ENCODE measurements at regions not wholly inside any gene's neighbourhood (a gene's known extent, or its start where the extent isn't known, plus 50 kb on each side); places are given as distances from the start of the nearest gene placed in this dataset.
"Not testable (repeated sequence)": the region's sequence is repeated elsewhere in the genome, so short reads cannot be mapped to it uniquely, and the experiment has no call there.

DNA sequence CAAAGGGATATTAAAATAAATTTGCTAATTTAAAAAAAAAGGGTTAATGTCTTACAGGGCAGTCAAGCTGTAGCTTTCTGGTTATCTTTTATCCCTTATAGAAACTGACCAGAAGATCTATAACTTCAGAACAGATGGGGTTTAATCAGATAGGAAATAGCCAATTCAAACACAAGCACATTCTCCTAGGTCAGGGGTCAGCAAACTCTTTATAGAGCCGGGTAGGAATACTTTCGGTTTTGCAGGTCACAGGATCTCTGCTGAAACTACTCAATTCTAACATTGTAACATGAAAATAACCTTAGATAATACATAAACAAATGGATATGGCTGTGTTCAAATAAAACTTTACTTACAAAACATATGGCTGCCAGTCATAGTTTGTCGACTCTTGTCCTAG lies 479.8 kb downstream of the ADRA2A start:
- DNase-seq (ENCODE audit: low read depth in 4 of 4, low spot score in 3 of 4) = no peak

DNA sequence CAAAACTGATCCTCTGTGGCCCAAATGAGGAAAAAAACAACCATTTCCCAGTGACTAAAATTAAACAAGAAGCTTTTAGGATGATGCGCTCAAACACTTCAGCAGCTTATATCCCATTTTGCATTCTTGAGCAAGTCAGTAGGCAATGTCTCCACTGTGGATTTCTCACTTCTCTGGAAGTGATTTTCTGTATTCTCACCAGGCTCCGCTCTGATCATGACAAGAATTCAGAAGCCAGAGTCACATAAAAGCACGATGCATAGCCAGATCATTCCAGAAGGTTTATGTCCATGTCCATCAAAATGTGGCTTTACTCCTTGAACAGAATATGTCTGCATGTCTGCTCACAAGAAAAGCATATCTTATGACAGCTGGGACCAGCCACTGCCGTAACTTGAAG lies 481.4 kb downstream of the ADRA2A start:
- no peak for DNase-seq (ENCODE audit: low read depth in 4 of 4, low spot score in 3 of 4)

DNA sequence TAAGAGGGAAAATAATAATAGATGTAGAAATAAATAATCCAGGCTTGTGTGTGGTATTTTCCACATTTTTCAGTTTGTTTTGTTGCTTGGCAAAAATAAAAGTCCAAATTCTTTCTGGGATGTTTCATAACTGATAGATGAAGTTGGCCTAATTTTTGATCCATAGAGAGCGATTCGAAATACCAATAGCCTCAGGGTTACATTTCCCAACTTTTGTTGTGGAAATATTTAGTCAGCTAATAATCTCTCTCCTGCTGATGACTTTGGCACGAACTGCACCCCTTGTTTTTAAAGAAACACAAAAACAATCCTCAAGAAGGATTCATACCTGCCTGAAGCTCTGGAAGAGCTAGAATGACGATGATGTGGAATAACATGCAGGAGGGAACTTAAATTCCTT lies 483.2 kb downstream of the ADRA2A start:
- no peak for DNase-seq (ENCODE audit: low read depth in 4 of 4, low spot score in 3 of 4)

DNA sequence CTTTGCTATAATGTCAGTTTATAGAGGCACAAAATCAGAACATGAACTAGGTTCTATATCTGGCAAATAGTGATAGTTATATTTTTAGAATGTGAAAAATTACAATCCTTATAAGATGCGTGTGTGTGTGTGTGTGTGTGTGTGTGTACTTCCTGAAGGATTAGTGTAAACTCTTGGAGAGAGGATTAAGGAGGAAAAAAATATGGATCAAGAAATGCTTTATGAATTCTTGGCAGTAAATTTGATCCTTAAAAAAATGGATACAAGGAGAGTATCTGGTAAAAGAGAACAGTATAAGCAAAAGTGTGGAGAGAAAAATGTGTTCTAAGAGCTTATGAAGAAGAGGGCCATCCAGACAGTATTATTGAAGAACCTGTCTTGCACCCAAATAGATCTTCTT lies 484.3 kb downstream of the ADRA2A start:
- DNase-seq (ENCODE audit: low read depth in 4 of 4, low spot score in 3 of 4) = no peak

DNA sequence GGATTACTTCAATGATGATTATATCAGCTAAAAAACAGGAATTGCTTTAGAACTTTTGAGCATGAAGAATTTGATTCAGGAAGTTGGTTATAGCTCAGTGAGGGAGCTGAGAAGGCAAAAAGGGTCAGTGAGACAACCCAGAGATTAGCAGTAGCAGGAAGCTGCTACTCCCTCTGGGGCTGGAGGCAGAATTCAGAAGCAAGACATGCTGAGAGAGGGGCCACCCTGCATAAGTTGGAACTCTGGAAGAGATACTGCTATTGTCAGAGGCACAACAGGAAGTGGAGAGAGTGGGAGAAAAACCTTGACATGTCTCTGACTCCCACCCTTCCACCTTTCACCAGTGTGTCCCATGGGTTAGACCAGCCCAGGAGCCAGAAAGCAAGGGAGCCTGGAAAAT lies 488.7 kb downstream of the ADRA2A start:
- no peak for DNase-seq (ENCODE audit: low read depth in 4 of 4, low spot score in 3 of 4)

DNA sequence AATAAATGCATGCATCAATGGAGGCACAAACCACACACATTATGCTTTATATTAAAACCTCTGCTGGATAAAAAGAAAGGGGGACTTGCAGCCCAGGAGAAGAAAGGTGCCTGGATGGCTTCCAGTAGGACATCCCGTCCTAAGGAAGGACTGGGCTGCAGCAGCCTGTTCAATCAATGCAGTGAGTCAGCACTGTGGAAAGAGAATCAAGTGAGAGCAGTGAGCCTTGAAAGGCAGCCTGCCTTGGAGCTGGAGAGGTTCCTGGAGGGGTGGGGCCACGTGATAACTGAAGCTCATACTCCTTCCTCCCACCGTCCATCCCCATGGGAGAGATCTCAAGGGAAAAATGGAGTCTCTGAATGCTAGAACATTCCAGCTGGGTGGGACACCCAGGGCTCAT lies 501.2 kb downstream of the ADRA2A start:
- DNase-seq (ENCODE audit: low read depth in 4 of 4, low spot score in 3 of 4) = no peak

DNA sequence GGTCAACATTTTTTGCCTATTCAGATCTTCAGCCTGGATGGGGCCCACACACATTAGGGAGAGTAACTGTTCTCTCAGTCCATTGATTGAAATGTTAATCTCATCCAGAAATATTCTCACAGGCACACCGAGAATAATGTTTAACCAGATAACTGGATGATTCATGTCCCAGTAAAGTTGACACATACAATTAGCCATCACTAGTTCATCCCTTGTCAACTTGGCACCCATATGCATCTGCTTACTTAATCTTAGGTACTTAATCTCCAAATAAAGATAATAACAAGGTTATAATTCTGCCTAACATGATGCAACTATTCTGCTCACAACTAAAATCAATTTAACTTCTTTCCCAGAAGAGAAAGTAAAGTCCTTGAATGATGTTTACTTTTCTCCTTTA lies 502.6 kb downstream of the ADRA2A start:
- DNase-seq (ENCODE audit: low read depth in 4 of 4, low spot score in 3 of 4) = no peak

DNA sequence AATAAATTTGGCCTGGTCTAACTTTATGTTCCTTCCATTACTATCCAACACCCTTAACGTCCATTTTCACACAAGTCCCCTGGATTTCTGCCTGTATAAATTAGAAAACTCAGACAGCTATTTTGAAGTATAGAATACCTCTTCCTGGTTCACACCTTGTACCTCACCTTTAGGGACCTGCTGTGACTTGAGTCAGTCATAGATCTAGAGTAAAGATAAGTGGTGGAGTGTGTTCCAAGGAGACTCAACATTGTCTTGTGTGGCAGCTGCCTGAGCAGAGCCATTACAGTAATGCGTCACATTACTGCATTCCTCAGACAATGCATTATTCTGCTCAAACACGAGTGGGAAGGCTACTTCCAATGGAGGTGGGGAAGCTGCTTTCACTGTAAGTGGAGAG lies 513.9 kb downstream of the ADRA2A start:
- DNase-seq (ENCODE audit: low read depth in 4 of 4, low spot score in 3 of 4) = no peak

DNA sequence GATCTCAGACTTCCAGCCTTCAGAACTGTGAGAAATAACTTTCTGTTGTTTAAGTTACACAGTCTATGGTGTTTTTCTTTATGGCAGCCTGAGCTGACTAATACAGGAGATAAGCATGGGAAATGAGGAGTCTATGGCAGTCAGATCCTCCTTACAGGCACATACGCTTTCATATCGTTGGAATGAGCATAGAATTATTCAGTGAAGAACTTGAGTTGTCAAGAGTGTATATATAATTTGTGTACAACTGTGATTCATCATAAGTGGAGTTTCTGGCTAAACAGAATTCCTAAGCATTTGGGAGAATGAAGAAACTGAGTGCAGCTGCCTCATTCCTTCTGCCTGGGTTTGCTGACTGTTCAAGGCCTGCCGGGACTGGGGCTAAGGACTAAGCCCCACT lies 516.7 kb downstream of the ADRA2A start:
- DNase-seq (ENCODE audit: low read depth in 4 of 4, low spot score in 3 of 4) = no peak

DNA sequence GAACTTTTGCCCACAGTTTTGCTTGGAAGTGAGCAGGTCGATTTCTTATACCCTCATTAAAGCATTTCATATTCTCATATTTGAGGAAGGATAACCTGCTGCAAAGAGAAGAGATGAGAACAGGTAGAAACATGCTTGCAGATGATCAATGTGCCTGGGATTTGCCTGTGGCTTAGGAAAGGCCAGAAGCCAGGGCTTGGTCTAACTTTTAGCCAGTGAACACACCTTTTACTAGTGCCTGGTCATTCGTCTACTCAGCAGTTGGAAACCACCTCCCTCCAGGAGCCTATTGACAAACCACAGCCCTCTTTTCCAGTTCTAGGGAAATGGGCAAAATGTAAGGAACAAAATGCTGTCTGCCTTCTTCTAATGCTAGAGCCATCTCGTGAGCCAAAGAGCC lies 518.3 kb downstream of the ADRA2A start:
- no peak for DNase-seq (ENCODE audit: low read depth in 4 of 4, low spot score in 3 of 4)

DNA sequence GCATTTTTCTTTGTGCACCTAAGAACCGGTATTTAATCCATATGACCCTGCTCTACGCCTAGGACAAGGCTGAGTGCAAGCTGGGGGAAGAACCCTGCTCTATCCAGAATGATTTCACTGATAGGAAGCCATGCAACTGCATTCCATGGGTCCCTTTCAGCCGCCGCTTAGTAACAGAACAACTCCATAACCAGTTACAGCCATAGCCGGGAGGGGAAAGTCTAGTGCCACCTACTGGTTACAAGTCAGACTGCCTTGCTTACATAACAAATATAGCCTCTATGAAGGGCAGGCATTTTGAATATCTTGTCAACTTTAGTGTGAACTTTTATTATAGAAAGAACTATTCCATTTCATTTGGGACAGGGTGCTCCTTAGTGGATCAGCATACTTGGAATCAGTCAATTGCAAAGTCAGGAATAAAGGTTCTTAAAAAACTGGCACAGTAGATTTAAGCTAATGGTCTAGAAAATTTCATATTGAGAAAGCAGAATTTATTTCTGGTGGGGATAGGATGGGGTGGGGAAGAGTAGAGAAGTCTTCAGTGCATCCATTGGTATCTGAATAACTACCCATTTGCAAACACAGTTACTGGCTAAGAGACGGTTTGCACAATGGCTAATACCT lies 521.7 kb downstream of the ADRA2A start:
- DNase-seq (ENCODE audit: low read depth in 4 of 4, low spot score in 3 of 4) = peak; percentile 25 to 49 (median 40)

DNA sequence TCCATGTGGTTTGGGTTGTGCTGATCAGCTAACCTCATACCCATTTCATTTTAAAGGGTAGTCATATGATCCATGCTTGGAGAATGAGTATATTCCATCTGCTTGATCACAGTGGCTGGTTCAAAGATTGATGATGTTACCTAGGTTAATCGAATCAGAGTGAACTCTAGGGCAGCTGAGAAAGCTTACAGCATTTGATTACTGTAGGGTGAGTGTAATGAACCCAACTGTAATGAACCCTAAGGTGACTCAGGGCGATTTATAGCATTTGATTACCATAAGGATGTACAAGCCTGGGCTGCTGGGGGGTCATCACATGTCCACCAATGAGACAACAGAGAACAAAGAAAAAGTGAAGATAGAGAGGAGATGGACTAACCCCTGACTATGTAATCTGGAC lies 523.1 kb downstream of the ADRA2A start:
- DNase-seq (ENCODE audit: low read depth in 4 of 4, low spot score in 3 of 4) = no peak

DNA sequence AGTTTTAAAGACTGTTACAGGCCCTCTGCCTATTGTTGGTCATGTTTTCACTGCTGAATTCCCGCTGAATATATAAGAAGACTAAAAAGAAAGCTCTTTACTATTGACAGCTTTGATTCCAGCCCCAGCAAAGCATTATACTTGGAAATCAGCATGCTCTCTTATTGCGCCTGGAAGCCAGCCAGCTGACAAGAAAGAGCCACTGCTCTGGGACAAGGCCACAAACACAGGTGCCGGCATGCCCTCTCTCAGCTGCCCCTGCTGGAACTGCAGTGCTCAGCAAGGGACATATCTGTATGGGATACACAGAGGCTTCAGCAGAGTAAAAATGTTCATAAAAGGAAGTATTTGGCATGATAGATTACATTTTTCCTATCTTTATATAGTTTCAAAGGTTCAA lies 523.9 kb downstream of the ADRA2A start:
- no peak for DNase-seq (ENCODE audit: low read depth in 4 of 4, low spot score in 3 of 4)

DNA sequence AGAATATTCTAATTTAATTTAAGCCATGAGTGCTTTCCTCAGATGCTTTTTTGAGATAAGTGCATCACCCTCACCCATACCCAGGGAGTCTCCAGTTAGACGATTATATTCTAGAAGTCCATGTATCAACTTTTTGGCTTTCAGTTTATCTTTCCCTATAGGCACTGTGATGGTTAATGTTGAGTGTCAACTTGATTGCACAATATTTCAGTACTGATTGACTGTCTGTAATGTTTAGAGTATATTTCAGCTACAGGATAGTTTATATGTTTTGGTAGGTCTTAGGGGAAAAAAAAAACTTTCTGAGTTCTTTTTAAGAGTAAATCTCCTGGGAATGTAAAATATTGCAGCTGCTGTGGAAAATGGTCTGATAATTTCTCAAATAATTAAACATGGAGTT lies 535.4 kb downstream of the ADRA2A start:
- DNase-seq (ENCODE audit: low read depth in 4 of 4, low spot score in 3 of 4) = no peak

DNA sequence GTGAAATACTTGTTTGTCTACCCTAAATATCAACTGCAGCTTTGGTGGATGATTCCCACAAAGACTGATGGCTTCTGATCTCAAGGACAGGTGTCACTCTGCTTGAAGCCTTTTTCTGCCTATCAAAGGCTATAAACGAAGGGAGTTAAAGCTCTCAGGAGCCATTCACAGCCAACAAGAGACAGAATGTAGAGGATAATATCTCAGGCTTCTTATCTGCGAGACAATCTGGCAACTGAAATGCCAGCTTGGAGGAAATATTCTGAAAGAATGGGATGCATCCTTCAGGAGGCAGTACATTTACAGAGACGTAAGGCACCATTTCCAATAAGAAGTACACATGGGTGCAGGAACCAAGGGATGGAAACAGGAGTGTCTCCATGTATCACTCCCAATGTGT lies 549.4 kb downstream of the GPAM start:
- no peak for DNase-seq (ENCODE audit: low read depth in 4 of 4, low spot score in 3 of 4)

DNA sequence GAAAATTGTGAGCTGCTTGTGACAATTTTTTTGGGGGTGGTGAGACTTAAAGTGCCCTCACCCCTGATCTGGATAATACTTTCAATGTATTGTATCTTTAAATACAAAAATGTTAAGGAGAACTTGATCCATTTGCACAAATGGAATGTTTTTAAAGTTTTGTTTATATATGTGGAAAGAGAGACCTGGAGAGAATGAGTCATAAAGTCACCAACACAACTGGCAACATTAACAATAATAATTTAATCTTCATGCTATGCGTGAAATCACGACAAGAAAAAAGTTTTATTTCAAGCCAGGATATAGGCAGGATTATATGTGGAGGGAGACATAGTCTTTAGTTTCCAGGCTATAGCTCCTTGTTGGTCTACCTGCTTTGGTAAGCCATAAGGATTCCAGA lies 537.5 kb downstream of the GPAM start:
- DNase-seq (ENCODE audit: low read depth in 4 of 4, low spot score in 3 of 4) = no peak

DNA sequence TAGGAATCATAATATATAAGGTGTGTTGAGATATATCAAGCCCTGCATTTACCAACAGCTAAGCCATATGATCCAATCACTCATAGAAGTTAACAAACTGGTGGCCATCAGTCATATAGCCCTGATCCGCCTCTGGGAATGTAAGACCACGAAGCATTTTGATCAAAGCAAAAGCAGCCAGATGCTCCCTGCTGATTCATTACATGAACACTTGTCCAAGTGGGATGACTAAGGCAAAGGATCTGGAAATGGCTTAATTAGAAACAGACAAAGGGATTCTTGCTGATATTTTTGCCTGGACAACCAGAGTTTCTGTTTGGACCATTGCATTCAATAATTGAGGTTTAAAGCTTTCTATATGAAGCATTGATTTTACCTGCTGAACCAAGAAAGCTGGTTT lies 535.5 kb downstream of the GPAM start:
- DNase-seq (ENCODE audit: low read depth in 4 of 4, low spot score in 3 of 4) = no peak

DNA sequence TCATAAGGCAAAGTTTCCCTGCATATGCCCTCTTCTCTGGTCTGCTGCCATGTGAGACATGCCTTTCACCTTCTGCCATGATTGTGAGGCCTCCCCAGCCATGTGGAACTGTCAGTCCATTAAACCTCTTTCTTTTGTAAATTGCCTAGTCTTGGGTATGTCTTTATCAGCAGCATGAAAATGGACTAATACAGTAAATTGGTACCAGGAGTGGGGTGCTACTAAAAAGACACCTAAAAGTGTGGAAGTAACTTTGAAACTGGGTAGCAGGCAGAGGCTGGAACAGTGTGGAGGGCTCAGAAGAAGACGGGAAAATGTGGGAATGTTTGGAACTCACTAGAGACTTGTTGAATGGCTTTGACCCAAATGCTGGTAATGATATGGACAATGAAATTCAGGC lies 534.5 kb downstream of the GPAM start:
- not testable (repeated sequence) for DNase-seq (ENCODE audit: low read depth in 4 of 4, low spot score in 3 of 4)

DNA sequence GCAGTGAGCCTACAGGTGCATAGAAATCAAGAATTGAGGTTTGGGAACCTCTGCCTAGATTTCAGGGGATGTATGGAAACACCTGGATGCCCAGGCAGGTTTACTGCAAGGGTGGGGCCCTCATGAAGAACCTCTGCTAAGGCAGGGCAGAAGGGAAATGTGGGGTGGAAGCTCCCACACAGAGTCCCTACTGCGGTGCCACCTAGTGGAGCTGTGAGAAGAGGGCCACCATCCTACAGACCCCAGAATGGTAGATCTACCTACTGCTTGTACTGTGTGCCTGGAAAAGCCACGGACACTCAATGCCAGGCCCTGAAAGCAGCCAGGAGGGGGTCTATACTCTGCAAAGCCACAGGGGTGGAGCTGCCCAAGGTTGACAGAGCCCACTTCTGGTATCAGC lies 533.5 kb downstream of the GPAM start:
- DNase-seq (ENCODE audit: low read depth in 4 of 4, low spot score in 3 of 4) = no peak

DNA sequence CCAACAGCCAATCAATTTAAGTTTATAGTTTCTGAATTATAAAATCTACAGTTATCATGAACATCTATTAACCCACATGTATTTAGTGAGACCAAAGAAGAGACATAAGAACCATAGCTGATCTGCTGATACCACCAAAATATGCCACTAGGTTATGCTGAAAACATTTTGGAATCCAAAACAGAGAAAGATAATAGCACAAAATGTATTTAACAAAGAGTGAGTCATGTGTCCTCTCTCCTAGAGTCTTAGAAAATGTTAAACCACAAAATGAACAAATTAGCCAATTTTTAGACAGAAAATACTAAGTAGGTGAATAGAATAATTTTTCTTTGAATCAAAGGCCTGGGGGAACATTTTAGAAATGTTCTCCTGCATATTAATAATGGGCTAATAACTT lies 527.5 kb downstream of the GPAM start:
- no peak for DNase-seq (ENCODE audit: low read depth in 4 of 4, low spot score in 3 of 4)

DNA sequence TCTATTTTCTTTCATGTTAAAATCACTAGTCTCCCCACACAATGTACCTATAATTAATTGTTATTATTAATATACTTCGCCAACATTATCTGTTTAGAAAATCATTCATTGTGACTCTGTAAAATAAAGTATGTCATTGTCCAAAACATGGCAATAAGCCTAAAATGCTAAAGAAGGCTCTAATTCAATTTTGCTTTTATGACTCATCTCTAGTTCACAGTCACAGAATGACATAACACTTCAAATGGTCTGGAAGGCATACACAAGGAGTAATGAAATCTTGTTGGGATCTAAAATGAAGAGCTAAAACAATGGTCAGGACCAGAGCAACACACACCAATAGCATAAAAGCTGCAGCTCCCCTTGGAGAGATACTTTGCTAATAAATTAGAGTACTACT lies 505.8 kb downstream of the GPAM start:
- no peak for DNase-seq (ENCODE audit: low read depth in 4 of 4, low spot score in 3 of 4)

DNA sequence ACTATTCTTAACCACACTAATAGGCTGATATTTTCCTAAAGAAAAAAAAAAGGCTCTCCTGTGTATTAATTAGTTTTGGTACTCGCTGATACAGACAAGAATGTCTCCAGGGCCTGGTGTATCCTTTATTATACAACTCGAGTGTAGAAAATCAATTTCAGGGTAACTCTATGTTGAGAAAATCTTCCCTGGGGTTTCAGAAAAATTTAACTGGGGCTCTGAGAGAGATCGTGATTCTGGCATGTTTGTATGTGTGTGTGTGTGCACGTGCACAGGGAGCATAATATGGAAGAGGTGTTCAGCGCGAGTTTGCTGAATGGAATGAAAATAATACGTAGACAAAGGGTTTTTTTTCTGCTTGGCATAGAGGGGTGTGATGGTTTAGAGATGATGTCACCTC lies 496.8 kb downstream of the GPAM start:
- no peak for DNase-seq (ENCODE audit: low read depth in 4 of 4, low spot score in 3 of 4)

DNA sequence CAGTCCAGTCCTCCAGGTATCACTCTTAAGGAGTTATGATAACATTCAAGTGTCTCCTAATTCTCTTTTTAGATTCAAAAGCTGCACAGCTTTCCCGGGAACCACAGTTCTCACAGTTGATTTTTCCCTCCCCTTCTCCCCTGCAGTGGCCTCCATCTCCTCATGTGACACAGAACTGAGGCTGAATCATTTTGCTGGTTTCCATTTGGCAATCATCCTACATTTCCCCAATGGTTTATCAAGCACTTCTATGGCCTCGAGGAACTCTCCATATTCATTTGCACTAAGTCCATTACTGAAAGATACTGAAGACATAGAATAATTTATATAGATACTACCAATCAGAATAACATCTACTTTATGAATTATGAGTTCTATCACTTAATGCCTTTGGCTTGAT lies 484.9 kb downstream of the GPAM start:
- DNase-seq (ENCODE audit: low read depth in 4 of 4, low spot score in 3 of 4) = no peak

DNA sequence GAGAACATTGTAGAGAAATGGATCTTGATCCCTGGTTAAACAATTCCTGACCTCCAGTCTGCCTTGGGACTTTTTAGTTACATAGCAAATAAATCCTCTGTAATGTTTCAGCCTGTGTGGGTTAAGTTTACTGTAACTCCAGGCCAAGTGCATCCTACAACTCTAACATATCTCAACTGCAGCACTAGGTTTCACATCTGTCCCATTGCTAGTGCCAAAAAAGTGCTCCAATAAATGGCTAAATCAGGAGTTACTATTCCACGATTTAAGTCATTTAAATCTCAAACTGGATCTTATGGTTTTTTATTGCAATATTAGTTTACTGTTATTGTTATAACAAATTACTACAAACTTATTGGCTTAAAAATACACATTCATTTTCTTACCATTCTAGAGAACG lies 479.6 kb downstream of the GPAM start:
- no peak for DNase-seq (ENCODE audit: low read depth in 4 of 4, low spot score in 3 of 4)

Measured in left renal pelvis (tissue), 4 donors.